Epithelial cell of proximal tubule (primary cell): ENCODE measurements at regions not wholly inside any gene's neighbourhood (a gene's known extent, or its start where the extent isn't known, plus 50 kb on each side); places are given as distances from the start of the nearest gene placed in this dataset.

Source experiments
- DNase-seq: peaks from one replicate; pipeline ENCODE4 v3.0.0-alpha.2; 2011; ENCODE audit warnings: low read depth
- H3K4me3 ChIP-seq: 2 replicates; pipeline ENCODE4 v1.5.1; 2011; ENCODE audit warnings: low read depth, mild to moderate bottlenecking, low read length
- TF ChIP-seq, protein P1 (sequence below): conservative IDR thresholded peaks from 2 replicates; pipeline ENCODE4 v1.5.1; 2012; ENCODE audit warnings: low read depth, mild to moderate bottlenecking, low read length

- TF ChIP-seq, protein P1, sequence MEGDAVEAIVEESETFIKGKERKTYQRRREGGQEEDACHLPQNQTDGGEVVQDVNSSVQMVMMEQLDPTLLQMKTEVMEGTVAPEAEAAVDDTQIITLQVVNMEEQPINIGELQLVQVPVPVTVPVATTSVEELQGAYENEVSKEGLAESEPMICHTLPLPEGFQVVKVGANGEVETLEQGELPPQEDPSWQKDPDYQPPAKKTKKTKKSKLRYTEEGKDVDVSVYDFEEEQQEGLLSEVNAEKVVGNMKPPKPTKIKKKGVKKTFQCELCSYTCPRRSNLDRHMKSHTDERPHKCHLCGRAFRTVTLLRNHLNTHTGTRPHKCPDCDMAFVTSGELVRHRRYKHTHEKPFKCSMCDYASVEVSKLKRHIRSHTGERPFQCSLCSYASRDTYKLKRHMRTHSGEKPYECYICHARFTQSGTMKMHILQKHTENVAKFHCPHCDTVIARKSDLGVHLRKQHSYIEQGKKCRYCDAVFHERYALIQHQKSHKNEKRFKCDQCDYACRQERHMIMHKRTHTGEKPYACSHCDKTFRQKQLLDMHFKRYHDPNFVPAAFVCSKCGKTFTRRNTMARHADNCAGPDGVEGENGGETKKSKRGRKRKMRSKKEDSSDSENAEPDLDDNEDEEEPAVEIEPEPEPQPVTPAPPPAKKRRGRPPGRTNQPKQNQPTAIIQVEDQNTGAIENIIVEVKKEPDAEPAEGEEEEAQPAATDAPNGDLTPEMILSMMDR: no peak
- DNase-seq: no peak
Measured at GRCh38 chr6:141437685-141438084, 695.0 kb upstream of the GJE1 start.

DNA sequence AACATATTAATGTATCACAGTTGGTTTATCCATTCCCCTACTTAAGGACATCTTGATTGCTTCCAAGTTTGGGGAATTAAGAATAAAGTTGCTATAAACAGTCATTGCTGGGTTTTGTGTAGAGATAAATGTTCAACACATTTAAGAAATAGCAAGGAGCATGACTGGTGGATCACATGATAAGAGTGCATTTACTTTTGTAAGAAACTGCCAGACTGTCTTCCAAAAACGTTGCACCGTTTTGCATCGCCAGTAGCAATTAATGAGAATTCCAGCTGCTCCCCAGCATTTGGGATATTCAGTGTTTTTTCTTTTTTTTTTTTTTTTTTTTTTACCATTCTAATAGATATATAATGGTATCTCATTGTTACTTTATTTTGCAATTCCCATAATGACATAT lies 695.7 kb upstream of the GJE1 start:
- TF ChIP-seq, protein P1: no peak
- no peak for DNase-seq

More at GRCh38 chr6:141437685-141438084, 695.0 kb upstream of the GJE1 start:
- H3K4me3 ChIP-seq: no peak overlapping the region

DNA sequence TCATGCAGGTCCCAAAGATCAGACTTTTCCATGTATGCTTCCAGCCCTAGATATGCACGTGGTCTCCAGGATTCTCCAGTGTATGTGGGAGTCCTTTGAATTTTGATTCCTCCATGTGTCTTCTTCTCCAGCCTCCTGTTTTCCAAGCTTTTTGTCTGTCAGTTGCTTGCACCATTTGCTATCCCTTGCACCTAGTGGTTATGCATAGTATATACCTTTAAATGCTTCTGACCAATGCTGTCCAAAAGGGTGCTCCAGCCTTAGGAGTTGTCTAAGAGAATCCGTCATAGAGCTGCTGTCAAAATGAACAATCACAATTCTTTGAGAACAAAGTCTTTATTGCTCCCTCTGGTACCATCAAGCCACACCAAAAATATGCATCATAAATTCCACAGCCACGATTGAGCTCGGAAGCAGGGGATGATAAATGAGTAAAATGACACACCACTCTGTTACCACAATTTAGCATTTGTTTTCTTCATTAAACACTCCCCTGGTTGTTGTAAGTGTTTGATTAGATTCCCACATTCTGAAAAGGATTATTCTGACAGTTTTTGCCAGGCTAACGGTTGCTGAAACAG lies 706.2 kb upstream of the GJE1 start:
- H3K4me3 ChIP-seq: no peak overlapping the region
- TF ChIP-seq, protein P1: no peak
- no peak for DNase-seq

More for the DNA sequence above, 695.7 kb upstream of the GJE1 start:
- no peak overlapping the region for H3K4me3 ChIP-seq

- TF ChIP-seq, protein P1: no peak
- H3K4me3 ChIP-seq: no peak overlapping the region
- peak; percentile 80 for DNase-seq
Measured at GRCh38 chr6:141421378-141421777, 711.3 kb upstream of the GJE1 start.

DNA sequence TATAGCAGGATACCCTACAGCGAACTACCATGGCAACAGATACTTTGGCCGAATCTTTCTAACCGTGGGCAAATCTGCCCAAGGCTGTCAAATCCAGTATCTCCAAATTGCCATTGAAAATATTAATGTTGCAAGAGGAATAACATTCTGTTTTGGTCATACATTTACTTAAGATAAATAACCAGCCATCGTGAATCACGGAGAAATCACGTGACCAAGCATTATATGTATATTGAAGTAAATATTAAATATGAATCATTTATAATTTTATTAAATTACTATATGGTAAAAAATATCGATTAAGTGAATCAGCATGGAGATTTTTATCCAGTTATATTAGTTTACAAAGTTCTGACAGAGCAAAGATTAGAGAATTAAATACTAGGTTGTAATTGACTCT lies 714.6 kb upstream of the GJE1 start:
- TF ChIP-seq, protein P1: no peak
- H3K4me3 ChIP-seq: no peak overlapping the region
- no peak for DNase-seq

DNA sequence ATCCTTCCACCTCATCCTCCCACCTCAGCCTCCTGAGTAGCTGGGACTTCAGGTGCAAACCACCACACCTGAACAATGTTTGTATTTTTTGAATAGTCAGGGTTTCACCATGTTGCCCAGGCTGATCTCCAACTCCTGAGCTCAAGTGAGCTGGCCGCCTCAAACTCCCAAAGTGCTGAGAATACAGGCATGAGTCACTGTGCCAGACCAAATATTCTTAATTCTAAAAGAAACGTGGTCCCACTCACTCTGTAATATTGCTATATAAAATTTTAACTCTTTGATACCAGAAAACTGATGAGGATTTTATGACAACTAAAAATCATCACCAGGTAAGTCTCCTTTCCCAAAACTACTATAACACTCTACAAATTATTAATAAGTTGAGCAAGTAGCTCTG lies 716.8 kb upstream of the GJE1 start:
- no peak overlapping the region for H3K4me3 ChIP-seq
- TF ChIP-seq, protein P1: no peak
- no peak for DNase-seq

DNA sequence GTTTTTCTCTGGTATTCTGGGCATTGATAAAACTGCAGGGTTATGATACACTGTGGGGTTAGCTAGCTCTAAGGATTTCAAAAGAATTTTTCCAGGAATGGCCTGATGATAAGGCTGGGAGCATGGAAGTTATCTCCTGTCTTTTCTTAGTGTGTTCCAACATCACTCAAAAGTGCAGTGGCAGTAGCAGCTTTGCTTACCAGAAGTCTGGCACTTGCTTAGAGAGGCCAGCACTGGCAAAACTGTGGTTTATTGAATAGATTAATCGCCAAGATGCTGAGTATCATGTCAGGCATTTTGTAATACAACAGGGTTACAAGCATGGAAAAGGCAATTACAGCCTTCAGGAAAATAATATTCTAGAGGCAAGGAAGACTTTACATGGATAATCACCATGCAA lies 719.5 kb upstream of the GJE1 start:
- TF ChIP-seq, protein P1: no peak
- no peak for DNase-seq
- H3K4me3 ChIP-seq: no peak overlapping the region
